Upper lobe of right lung (tissue), 1 donor: ENCODE measurements at regions not wholly inside any gene's neighbourhood (a gene's known extent, or its start where the extent isn't known, plus 50 kb on each side); places are given as distances from the start of the nearest gene placed in this dataset.

Experiments used
- ATAC-seq: fragments of 200-7000 bp; cut with Tn5 transposase; one replicate; pipeline ENCODE4 v1.9.1; 2020; ENCODE audit warnings: mild to moderate bottlenecking, moderate library complexity
- DNase-seq: peaks from one replicate; pipeline ENCODE4 v3.0.0-alpha.2; 2020
- H3K27ac ChIP-seq: fragments of 200-600 bp; one replicate; pipeline ENCODE4 v1.8.0; 2022
- H3K27me3 ChIP-seq: fragments of 200-600 bp; one replicate; pipeline ENCODE4 v1.8.0; 2022; ENCODE audit warnings: mild to moderate bottlenecking
- H3K36me3 ChIP-seq: fragments of 200-600 bp; one replicate; pipeline ENCODE4 v1.8.0; 2022
- H3K4me1 ChIP-seq: fragments of 200-600 bp; one replicate; pipeline ENCODE4 v1.8.0; 2022
- H3K4me3 ChIP-seq: fragments of 200-600 bp; one replicate; pipeline ENCODE4 v1.8.0; 2022; ENCODE audit warnings: mild to moderate bottlenecking
- H3K9me3 ChIP-seq: fragments of 200-600 bp; one replicate; pipeline ENCODE4 v1.8.0; 2022
- CTCF ChIP-seq: fragments of 200-600 bp; IDR thresholded peaks from one replicate; pipeline ENCODE4 v1.8.0; 2022; ENCODE audit warnings: antibody characterized with exemption
- intact Hi-C: fragments of 100-400 bp; cut with DNase I; formaldehyde crosslinking; loops from one replicate; pipeline ENCODE4 v1.11.0; 2022
- donor health status: DM: no; HTN: yes; CAD: no; lungs with severe emphysema.

- Histone ChIP-seq H3K9me3 (no peaks in the 10 kb centered on the region), H3K4me3 (no peak overlapping the region), H3K27me3 (no peaks in the 10 kb centered on the region), H3K36me3 (no peaks in the 10 kb centered on the region), H3K27ac (no peak overlapping the region), H3K4me1 (no peaks in the 10 kb centered on the region)
- ATAC-seq (no peak), DNase-seq (no peak)
- intact Hi-C loops = no loop called here
- no peak for TF ChIP-seq CTCF
Measured at GRCh38 chr11:29353833-29354232, 663.0 kb downstream of the KCNA4 start.

DNA sequence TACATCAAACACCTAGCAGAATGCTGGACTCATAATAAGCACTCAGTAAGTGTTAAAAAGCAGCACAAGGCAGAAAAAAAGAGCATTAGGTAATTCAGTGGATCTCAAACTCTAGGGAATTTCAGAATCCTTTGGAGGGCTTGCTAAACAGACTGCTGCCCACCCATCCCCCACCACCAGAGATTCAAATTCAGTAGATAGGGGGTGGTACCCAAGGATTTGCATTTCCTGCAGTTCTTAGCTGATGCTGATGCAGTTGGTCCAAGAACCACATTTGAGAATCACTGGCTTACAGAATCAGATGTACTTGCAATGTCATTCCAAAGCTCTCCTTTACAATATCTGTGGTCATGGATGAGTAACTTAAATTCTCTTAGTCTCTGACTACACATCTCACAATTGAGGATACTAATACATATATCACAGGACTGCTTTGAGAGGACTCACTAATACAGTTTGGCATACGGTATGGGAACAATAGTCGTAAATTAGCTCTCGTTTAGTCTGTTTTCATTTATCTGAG is 664.5 kb downstream of the KCNA4 start:
- Histone ChIP-seq H3K27me3 (no peaks in the 10 kb centered on the region), H3K4me3 (no peak overlapping the region), H3K27ac (no peak overlapping the region), H3K4me1 (no peaks in the 10 kb centered on the region), H3K9me3 (no peaks in the 10 kb centered on the region), H3K36me3 (no peaks in the 10 kb centered on the region)
- DNase-seq = no peak
- no peak for TF ChIP-seq CTCF
- intact Hi-C loops = no loop called here
- ATAC-seq = no peak

- ATAC-seq (no peak), DNase-seq (no peak)
- TF ChIP-seq CTCF = no peak
- intact Hi-C loops = no loop called here
- no peaks in the 10 kb centered on the region for H3K27me3 ChIP-seq
- no peak overlapping the region for H3K4me3 ChIP-seq
- no peaks in the 10 kb centered on the region for H3K4me1 ChIP-seq
- no peaks in the 10 kb centered on the region for H3K36me3 ChIP-seq
- no peak overlapping the region for H3K27ac ChIP-seq
- H3K9me3 ChIP-seq = no peaks in the 10 kb centered on the region
Measured at GRCh38 chr11:29351301-29351873, 665.4 kb downstream of the KCNA4 start.

DNA sequence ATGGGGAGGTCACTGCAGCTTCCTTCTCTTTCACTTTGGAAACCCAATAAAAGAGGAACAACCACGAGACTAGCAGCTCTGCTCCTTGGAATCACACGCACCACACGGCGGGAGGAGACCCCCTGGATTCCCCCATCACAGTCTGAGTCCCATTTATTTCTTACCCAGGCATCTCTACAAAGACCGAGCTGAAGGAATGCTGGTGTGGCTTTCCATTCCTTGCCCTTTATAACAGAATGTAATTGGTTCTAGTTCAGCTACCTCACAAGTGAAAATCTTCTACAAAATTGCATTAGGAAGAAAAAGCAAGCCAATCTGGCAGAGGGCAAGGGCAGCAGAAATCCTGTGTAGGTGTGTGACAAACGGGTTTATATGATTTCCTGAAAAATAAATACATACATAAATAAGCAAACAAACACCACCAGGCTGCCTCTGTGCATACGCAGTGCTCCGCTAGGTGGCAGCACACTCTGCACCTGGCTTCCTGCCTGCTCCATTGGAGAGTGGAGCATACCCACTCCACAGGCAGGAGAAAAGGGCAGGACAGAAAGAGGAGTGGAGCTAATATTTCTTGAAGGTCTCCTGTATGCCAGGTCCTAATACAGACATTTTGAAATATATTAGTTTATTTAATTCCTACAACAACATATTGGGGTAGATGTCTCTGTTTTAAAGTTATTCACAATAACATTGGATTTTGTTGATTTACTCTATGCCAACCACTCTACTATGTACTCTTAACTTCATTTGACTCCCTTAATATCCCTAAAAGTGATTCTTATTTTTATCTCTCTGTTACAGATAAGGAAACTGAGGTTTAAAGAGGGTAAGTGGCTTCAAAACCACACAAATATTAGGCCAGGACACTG is 673.1 kb downstream of the KCNA4 start:
- Histone ChIP-seq H3K27me3 (no peaks in the 10 kb centered on the region), H3K36me3 (no peaks in the 10 kb centered on the region), H3K27ac (no peak overlapping the region), H3K4me3 (no peak overlapping the region), H3K4me1 (no peaks in the 10 kb centered on the region), H3K9me3 (no peaks in the 10 kb centered on the region)
- TF ChIP-seq CTCF = peak; percentile 84
- peak; percentile 76 for DNase-seq
- intact Hi-C loops = no loop called here
- peak; percentile 96 for ATAC-seq

DNA sequence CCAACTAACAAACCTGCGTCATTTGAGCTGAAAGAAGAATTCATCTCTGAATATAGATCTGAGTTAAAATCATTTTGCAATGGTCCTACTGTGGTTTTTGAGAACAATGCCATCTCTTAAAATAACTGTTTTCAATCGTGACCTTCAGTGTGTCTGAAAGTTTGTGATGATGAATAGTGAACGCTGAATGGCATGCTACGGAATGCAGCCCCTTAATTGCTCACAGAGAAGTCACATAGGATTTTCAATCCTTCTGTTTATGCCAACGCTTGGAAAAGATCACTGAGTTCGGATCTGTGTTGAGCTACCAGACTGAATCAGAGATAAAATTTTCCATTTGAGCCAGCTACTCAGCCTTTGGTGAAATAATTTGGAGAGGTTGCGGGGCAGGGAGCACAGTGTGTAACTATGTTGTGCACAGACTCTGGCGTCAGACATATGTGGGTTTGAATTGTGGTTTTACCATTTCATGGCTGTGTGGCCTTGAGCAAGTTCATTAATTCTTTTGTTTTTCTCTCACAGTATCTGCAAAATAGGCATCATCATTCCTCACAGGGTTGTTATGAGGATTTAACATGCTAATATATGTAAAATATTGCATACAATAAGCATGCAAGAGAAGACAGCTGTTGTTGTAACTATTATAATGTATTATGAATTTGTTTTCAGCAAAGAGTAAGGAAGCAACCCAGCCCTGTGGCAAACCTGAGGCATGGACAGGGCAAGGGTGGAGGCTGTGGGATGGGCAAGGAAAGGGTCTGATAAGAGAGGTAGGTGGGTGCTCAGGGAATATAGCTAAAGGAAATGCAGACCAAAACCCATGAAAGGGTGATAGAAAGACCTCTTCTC is 679.9 kb downstream of the KCNA4 start:
- H3K4me3 ChIP-seq = no peak overlapping the region
- intact Hi-C loops = no loop called here
- no peak for DNase-seq

More for the DNA sequence above, 679.9 kb downstream of the KCNA4 start:
- no peak overlapping the region for H3K27ac ChIP-seq
- H3K36me3 ChIP-seq = no peaks in the 10 kb centered on the region
- ATAC-seq = no peak
- no peaks in the 10 kb centered on the region for H3K4me1 ChIP-seq
- no peaks in the 10 kb centered on the region for H3K27me3 ChIP-seq
- no peaks in the 10 kb centered on the region for H3K9me3 ChIP-seq
- no peak for TF ChIP-seq CTCF
